Neuronal stem cell (in vitro differentiated cells): ENCODE measurements at regions not wholly inside any gene's neighbourhood (a gene's known extent, or its start where the extent isn't known, plus 50 kb on each side); places are given as distances from the start of the nearest gene placed in this dataset.

Source experiments
- DNase-seq: peaks from one replicate; pipeline ENCODE4 v3.0.0-alpha.2; 2013; ENCODE audit warnings: low spot score
- H2AFZ ChIP-seq: one replicate; pipeline ENCODE4 v1.6.1; 2013; ENCODE audit warnings: mild to moderate bottlenecking, low read length, inconsistent platforms
- H2AK5ac ChIP-seq: 2 replicates; pipeline ENCODE4 v1.6.1; 2013; ENCODE audit warnings: low read depth, mild to moderate bottlenecking, inconsistent platforms, low read length, moderate library complexity, mixed read lengths
- H2BK120ac ChIP-seq: 2 replicates; pipeline ENCODE4 v1.6.1; 2013; ENCODE audit warnings: low read depth, mild to moderate bottlenecking, inconsistent platforms, low read length, moderate library complexity, mixed read lengths
- H2BK12ac ChIP-seq: one replicate; pipeline ENCODE4 v1.6.1; 2013; ENCODE audit warnings: low read length, inconsistent platforms
- H2BK15ac ChIP-seq: 2 replicates; pipeline ENCODE4 v1.6.1; 2013; ENCODE audit warnings: mild to moderate bottlenecking, low read length, inconsistent platforms, mixed read lengths
- H2BK5ac ChIP-seq: one replicate; pipeline ENCODE4 v1.6.1; 2013; ENCODE audit warnings: inconsistent platforms, mild to moderate bottlenecking, low read length, moderate library complexity
- H3K14ac ChIP-seq: one replicate; pipeline ENCODE4 v1.6.1; 2013; ENCODE audit warnings: low read length, inconsistent platforms
- H3K18ac ChIP-seq: 2 replicates; pipeline ENCODE4 v1.6.1; 2013; ENCODE audit warnings: low read length, inconsistent platforms
- H3K23ac ChIP-seq: 2 replicates; pipeline ENCODE4 v1.6.1; 2013; ENCODE audit warnings: low read depth, mild to moderate bottlenecking, mixed read lengths, low read length, inconsistent platforms; ENCODE audit not compliant: poor library complexity
- H3K27ac ChIP-seq: replicated peaks from 3 replicates; pipeline ENCODE4 v1.5.1; 2013; ENCODE audit warnings: low read length, inconsistent platforms
- H3K27me3 ChIP-seq, 3 experiments: 2 replicates each; pipeline ENCODE4 v1.6.1; 2013; ENCODE audit warnings: low read length in 3 of 3, mild to moderate bottlenecking in 2 of 3, inconsistent platforms in 1 of 3, low read depth in 1 of 3, mixed read lengths in 1 of 3, moderate library complexity in 1 of 3; ENCODE audit not compliant: control insufficient read depth in 3 of 3, insufficient read depth in 3 of 3
- H3K36me3 ChIP-seq, 2 donors: replicated peaks in 1 of 2; 2 replicates each; pipeline ENCODE4 v1.6.1; 2013; ENCODE audit warnings: low read length in 2 of 2; ENCODE audit not compliant: control insufficient read depth in 2 of 2, insufficient read depth in 2 of 2
- H3K4ac ChIP-seq: 2 replicates; pipeline ENCODE4 v1.6.1; 2013; ENCODE audit warnings: inconsistent platforms, mild to moderate bottlenecking, low read length, moderate library complexity
- H3K4me1 ChIP-seq, 2 donors: 1 replicate in 1 of 2; 2 replicates in 1 of 2; pipeline ENCODE4 v1.6.1; 2013; ENCODE audit warnings: low read length in 2 of 2, low read depth in 1 of 2; ENCODE audit not compliant: control insufficient read depth in 2 of 2, insufficient read depth in 1 of 2
- H3K4me2 ChIP-seq: one replicate; pipeline ENCODE4 v1.6.1; 2013; ENCODE audit warnings: mild to moderate bottlenecking, low read length, inconsistent platforms; ENCODE audit not compliant: insufficient read depth, poor library complexity, severe bottlenecking
- H3K4me3 ChIP-seq, 2 donors: 2 replicates each; pipeline ENCODE4 v1.5.1; 2013; ENCODE audit warnings: low read length in 2 of 2, mild to moderate bottlenecking in 2 of 2, inconsistent platforms in 1 of 2, moderate library complexity in 1 of 2
- H3K79me1 ChIP-seq: one replicate; pipeline ENCODE4 v1.6.1; 2013; ENCODE audit warnings: low read depth, mild to moderate bottlenecking, inconsistent platforms, low read length, moderate library complexity
- H3K9ac ChIP-seq: one replicate; pipeline ENCODE4 v1.6.1; 2013; ENCODE audit warnings: mild to moderate bottlenecking, low read depth, low read length, inconsistent platforms; ENCODE audit not compliant: poor library complexity
- H3K9me3 ChIP-seq, 2 donors: replicated peaks in 1 of 2; 2 replicates each; pipeline versions ENCODE3 to v1.6.1; 2013; ENCODE audit warnings: low read length in 2 of 2, mild to moderate bottlenecking in 2 of 2, inconsistent platforms in 1 of 2, low read depth in 1 of 2, mixed read lengths in 1 of 2, moderate library complexity in 1 of 2; ENCODE audit not compliant: control insufficient read depth in 2 of 2, insufficient read depth in 1 of 2
- H4K8ac ChIP-seq: one replicate; pipeline ENCODE4 v1.6.1; 2013; ENCODE audit warnings: low read depth, mild to moderate bottlenecking, inconsistent platforms, low read length, moderate library complexity
- H4K91ac ChIP-seq: one replicate; pipeline ENCODE4 v1.6.1; 2013; ENCODE audit warnings: low read length, low read depth, mild to moderate bottlenecking, inconsistent platforms; ENCODE audit not compliant: poor library complexity
- WGBS, 2 donors: extraction: QIAGEN DNeasy Blood & Tissue Kit; methylation state at CpG; one replicate each; pipeline ENCODE4 v1.1.7; 2013; ENCODE audit warnings: missing lambda C conversion rate in 2 of 2, mixed read lengths in 1 of 2; ENCODE audit not compliant: insufficient read length in 2 of 2, insufficient replicate concordance in 1 of 2; ENCODE audit errors: extremely low coverage in 2 of 2; 5-methylcytosine and 5-hydroxymethylcytosine counted together

DNA sequence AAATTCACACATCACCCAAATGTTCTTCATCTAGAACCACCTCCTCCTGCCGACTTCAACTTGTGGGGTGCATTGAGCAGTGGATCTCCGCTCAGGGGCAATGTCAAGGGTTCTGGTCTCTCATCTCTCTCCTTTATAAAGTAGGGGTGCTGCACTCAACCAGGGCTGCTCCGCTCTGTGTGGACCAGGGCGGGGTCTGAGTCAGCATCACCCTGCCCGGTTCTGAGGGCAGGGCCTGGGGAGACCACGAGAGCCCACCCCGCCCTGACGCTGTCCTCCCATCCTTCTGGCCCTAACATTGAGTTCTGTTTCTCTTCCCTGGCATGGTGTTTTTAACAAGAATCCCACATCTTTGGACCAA, 311.6 kb upstream of the DIO3 start:
- Histone ChIP-seq H3K4me3 (no peak overlapping the region), H2BK12ac (no peak overlapping the region), H2BK5ac (no peak overlapping the region), H3K79me1 (no peaks in the 10 kb centered on the region), H3K9me3 (peaks cover 0 to 2% of the 10 kb centered on the region in 2 donors), H3K9ac (no peak overlapping the region), H3K36me3 (no peaks in the 10 kb centered on the region), H3K4me1 (no peaks in the 10 kb centered on the region), H3K14ac (no peak overlapping the region), H4K8ac (no peak overlapping the region), H2BK120ac (no peak overlapping the region), H3K4me2 (no peak overlapping the region), H2AFZ (no peak overlapping the region), H2BK15ac (no peak overlapping the region), H3K27me3 (peaks cover 0 to 6% (median 0%) of the 10 kb centered on the region in 3 experiments), H4K91ac (no peak overlapping the region), H3K23ac (no peak overlapping the region), H3K18ac (no peak overlapping the region), H3K27ac (no peak overlapping the region), H3K4ac (no peak overlapping the region), H2AK5ac (no peak overlapping the region)
- DNase-seq = no peak
- WGBS, 2 donors = no CpG with 5 or more reads among the region's 8 CpGs

GRCh38 chr14:101250336-101250947, 310.9 kb upstream of the DIO3 start:
- peak overlapping the region; percentile 1 for H4K91ac ChIP-seq
- peak overlapping the region; percentile 22 for H3K18ac ChIP-seq
- WGBS, 2 donors = no CpG with 5 or more reads among the region's 17 CpGs

GRCh38 chr14:101250948-101251811, 310.1 kb upstream of the DIO3 start:
- Histone ChIP-seq H3K4ac (no peak overlapping the region), H2BK15ac (no peak overlapping the region), H3K4me2 (no peak overlapping the region), H3K79me1 (no peaks in the 10 kb centered on the region), H2BK12ac (peak overlapping the region; percentile 59), H3K9me3 (peaks cover 0 to 2% of the 10 kb centered on the region in 2 donors), H3K4me3 (no peak overlapping the region), H4K91ac (no peak overlapping the region), H3K18ac (peak overlapping the region; percentile 82), H3K36me3 (no peaks in the 10 kb centered on the region), H3K4me1 (no peaks in the 10 kb centered on the region), H3K27me3 (peaks cover 0 to 7% (median 0%) of the 10 kb centered on the region in 3 experiments), H3K27ac (no peak overlapping the region), H2BK120ac (no peak overlapping the region), H2BK5ac (no peak overlapping the region), H3K23ac (no peak overlapping the region), H2AFZ (no peak overlapping the region), H4K8ac (peak overlapping the region; percentile 84), H3K14ac (no peak overlapping the region), H3K9ac (peak overlapping the region; percentile 55), H2AK5ac (peak overlapping the region; percentile 56)
- WGBS, 2 donors = no CpG with 5 or more reads among the region's 15 CpGs
- no peak for DNase-seq

More at GRCh38 chr14:101250336-101250947, 310.9 kb upstream of the DIO3 start:
- no peak overlapping the region for H2BK15ac ChIP-seq
- H4K8ac ChIP-seq = no peak overlapping the region
- H3K79me1 ChIP-seq = no peaks in the 10 kb centered on the region
- no peaks in the 10 kb centered on the region for H3K4me1 ChIP-seq
- no peak overlapping the region for H3K27ac ChIP-seq
- no peak overlapping the region for H3K23ac ChIP-seq
- no peak overlapping the region for H2BK120ac ChIP-seq
- no peak overlapping the region for H3K9ac ChIP-seq
- DNase-seq = no peak
- no peaks in the 10 kb centered on the region for H3K36me3 ChIP-seq
- H3K4me2 ChIP-seq = no peak overlapping the region
- H3K27me3 ChIP-seq = peaks cover 0 to 7% (median 0%) of the 10 kb centered on the region in 3 experiments
- H2BK5ac ChIP-seq = no peak overlapping the region
- no peak overlapping the region for H3K4ac ChIP-seq
- H3K14ac ChIP-seq = peak overlapping the region; percentile 65
- H2AFZ ChIP-seq = no peak overlapping the region
- peak overlapping the region; percentile 27 for H2AK5ac ChIP-seq
- H2BK12ac ChIP-seq = peak overlapping the region; percentile 59
- no peak overlapping the region for H3K4me3 ChIP-seq
- peaks cover 0 to 2% of the 10 kb centered on the region in 2 donors for H3K9me3 ChIP-seq

- no peak overlapping the region for H3K27ac ChIP-seq
- H3K14ac ChIP-seq = no peak overlapping the region
- peak overlapping the region; percentile 18 for H2BK15ac ChIP-seq
- no peak overlapping the region for H3K23ac ChIP-seq
- no CpG with 5 or more reads among the region's 15 CpGs for WGBS, 2 donors
- H2BK5ac ChIP-seq = no peak overlapping the region
- H3K36me3 ChIP-seq = no peaks in the 10 kb centered on the region
- peak overlapping the region; percentile 56 for H2AK5ac ChIP-seq
- H3K27me3 ChIP-seq = peaks cover 0 to 7% (median 0%) of the 10 kb centered on the region in 3 experiments
- H3K9me3 ChIP-seq = peaks cover 0 to 2% of the 10 kb centered on the region in 2 donors
- peak overlapping the region; percentile 82 for H3K18ac ChIP-seq
- no peaks in the 10 kb centered on the region for H3K4me1 ChIP-seq
- no peak overlapping the region for H3K4me2 ChIP-seq
- no peak overlapping the region for H2BK120ac ChIP-seq
- H3K9ac ChIP-seq = no peak overlapping the region
- H4K8ac ChIP-seq = no peak overlapping the region
- H3K4me3 ChIP-seq = peak overlapping the region in 1 of 2 donors; percentile 24
- no peak overlapping the region for H2BK12ac ChIP-seq
- no peak overlapping the region for H2AFZ ChIP-seq
- H3K79me1 ChIP-seq = no peaks in the 10 kb centered on the region
- H4K91ac ChIP-seq = no peak overlapping the region
- no peak overlapping the region for H3K4ac ChIP-seq
- DNase-seq = no peak
Observed at GRCh38 chr14:101251812-101252442, 309.4 kb upstream of the DIO3 start.
